ENCODE measurements at regions not wholly inside any gene's neighbourhood (a gene's known extent, or its start where the extent isn't known, plus 50 kb on each side); places are given as distances from the start of the nearest gene placed in this dataset.
"Not testable (repeated sequence)": the region's sequence is repeated elsewhere in the genome, so short reads cannot be mapped to it uniquely, and the experiment has no call there.

- DNase-seq = no peak
Observed at GRCh38 chr15:94848054-94848453, 616.7 kb downstream of the MCTP2 start.

DNA sequence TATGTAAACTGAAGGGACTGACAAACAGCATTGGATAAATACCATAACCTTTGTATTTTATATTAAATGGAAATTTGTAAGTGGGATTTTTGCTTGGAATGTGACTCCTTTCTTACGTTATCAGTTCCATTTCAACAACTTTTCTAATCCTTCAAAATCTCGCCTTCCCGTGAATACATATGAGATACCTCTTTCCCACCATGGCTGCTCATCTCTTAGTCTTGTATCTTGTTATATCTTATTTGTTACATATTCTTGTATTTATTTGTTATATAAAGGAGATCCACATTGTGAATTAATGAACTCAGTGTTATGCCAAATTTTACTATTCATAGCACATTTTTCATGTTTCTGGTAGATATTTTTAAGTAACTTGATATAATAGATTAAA lies 623.7 kb downstream of the MCTP2 start:
- no peak for DNase-seq

- DNase-seq = no peak
Observed at GRCh38 chr15:94855409-94856266, 624.3 kb downstream of the MCTP2 start.

DNA sequence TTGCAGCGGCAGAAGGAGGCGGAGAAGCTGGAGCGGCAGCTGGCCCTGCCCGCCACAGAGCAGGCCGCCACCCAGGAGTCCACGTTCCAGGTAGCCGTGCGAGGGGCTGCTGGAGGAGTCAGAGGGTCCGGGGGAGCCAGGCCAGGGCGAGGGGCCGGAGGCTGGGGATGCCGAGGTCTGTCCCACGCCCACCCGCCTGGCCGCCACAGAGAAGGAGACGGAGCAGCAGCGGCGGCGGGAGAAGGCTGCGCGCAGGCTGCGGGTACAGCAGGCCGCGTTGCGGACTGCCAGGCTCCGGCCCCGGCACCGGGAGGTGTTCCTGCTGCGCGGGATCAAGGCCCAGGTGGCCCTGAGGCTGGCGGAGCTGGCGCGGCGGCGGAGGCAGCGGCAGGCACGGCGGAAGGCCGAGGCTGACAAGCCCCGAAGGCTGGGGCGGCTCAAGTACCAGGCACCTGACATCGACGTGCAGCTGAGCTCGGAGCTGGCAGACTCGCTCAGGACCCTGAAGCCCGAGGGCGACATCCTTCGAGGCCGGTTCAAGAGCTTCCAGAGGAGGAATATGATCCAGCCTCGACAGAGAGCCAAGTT lies 625.0 kb downstream of the MCTP2 start:
- DNase-seq = no peak

- no peak for DNase-seq
Observed at GRCh38 chr15:94857466-94857865, 626.1 kb downstream of the MCTP2 start.

DNA sequence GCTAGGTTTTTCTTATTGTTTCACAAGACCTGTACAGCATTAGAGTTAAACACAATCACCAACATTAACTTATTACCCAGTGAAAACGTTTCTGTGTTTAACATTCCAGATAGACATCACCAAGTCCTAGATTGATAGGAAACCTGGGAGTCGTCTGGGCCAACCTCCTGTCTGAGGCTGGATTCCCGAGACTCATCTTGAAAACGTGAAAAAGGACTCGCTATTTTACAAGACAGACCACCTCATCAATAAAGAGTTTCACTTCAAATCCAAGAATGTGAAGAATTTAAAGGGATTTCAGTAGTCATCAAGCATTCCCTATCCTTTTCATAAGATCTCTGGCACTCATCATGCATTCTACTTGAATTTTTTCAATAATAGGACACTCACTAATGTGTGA lies 626.6 kb downstream of the MCTP2 start:
- DNase-seq = no peak

GRCh38 chr15:94858449-94858848 lies 627.1 kb downstream of the MCTP2 start:
- DNase-seq = no peak

GRCh38 chr15:94858920-94859319 lies 627.6 kb downstream of the MCTP2 start:
- DNase-seq = no peak

- no peak for DNase-seq
Observed at GRCh38 chr15:94864600-94864999, 633.2 kb downstream of the MCTP2 start.

GRCh38 chr15:94868265-94868664 lies 636.9 kb downstream of the MCTP2 start:
- DNase-seq = not testable (repeated sequence)

- DNase-seq = no peak
Observed at GRCh38 chr15:94875550-94875949, 644.2 kb downstream of the MCTP2 start.

DNA sequence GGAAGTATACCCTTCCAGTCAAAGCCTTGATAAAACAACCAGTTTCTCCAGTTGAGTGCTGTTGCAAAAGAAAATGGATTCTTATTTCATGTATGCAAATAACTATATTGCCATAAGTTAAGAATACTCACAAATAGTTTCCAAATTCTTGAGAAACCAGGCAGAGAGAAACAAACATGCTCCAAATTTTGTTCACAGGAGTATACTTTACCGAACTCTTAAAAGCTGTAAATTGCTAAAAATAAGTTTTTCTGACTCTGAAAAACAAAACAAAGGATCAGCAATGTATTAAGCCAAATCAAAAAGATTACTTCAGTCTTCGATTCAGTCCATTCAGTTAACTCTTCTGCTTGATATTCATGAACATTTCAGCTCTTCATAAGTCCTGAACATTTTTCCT lies 646.5 kb downstream of the MCTP2 start:
- no peak for DNase-seq

GRCh38 chr15:94882071-94882712 lies 650.8 kb downstream of the MCTP2 start:
- DNase-seq = no peak

- no peak for DNase-seq
Observed at GRCh38 chr15:94887391-94887790, 656.0 kb downstream of the MCTP2 start.

- DNase-seq = no peak
Observed at GRCh38 chr15:94889153-94889552, 657.8 kb downstream of the MCTP2 start.

DNA sequence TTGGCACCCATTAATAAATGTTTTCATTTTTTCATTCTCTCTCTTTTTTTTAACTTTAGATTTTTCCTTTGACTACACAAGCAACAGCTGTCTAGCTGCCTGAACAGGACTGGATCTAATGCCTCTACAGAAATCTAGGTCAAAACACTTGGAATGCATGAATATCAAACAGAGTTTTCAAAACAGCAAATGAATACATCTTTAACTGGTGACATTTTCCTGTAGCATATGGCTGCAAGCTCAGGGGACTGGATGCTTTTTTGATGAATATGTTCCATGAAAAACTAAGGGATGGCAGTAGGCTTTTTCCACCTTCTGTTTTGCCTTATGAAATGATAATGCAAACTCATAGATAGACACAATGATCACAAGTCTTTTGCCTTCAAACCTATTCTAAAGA lies 661.7 kb downstream of the MCTP2 start:
- no peak for DNase-seq

DNA sequence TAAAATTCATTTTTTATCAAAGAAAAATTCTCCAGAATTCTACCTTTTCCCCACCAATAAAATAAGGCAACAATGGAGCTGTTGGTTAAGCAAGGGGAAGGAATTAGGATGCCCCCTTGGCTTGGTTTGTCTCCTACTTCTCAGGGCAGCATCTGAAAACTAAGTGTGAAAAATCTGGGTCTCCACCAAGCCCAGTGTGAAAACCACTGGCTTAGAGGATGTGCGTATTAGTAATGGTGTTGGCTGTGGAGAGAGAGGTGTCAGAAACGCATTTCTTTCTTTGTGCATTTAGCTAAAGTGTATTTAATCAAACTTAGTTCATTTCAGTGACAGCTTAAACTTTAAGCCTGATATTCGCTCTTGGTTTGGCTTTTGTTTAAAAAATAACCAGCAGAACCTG lies 662.7 kb downstream of the MCTP2 start:
- no peak for DNase-seq

DNA sequence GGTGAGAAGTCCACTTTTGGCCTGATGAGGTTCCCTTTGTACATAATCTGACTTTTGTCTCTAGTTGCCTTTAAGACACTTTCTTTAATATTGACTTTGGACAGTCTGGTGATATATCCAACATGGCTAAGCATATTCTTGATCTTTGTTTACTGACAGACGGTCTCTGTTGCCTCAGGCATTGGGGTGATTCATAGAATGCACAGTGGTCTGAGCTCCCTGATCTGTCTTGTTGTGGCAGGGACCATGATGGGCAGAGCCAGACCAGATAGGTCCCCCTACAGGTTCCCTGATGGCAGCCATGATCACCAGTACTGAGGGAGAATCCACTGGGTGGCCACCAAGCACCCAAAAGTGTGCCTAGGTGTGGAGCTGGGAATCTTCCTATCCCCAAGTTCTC lies 678.1 kb downstream of the MCTP2 start:
- DNase-seq = no peak

DNA sequence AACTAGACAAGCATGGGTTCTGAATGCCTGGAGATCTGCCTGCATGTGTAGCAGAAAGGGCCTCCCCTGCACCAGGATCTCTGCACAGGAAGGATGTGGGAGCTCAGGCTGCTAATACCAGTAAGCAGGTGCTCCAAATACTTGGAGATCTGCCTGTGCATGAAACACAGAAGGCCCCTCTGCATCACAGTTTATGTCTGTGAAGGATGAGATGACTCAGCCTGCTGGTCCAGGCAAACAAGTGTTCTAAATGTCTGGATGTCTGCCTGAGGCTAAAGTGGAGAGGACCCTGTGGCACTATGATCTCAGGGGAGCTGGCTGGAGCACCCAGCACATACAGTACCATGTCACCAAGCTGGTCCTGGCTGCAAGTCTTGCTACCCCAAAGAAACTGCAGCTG lies 678.8 kb downstream of the MCTP2 start:
- no peak for DNase-seq

- DNase-seq = no peak
Observed at GRCh38 chr15:94912760-94913159, 681.4 kb downstream of the MCTP2 start.

- DNase-seq = no peak
Observed at GRCh38 chr15:94917068-94917467, 685.7 kb downstream of the MCTP2 start.

DNA sequence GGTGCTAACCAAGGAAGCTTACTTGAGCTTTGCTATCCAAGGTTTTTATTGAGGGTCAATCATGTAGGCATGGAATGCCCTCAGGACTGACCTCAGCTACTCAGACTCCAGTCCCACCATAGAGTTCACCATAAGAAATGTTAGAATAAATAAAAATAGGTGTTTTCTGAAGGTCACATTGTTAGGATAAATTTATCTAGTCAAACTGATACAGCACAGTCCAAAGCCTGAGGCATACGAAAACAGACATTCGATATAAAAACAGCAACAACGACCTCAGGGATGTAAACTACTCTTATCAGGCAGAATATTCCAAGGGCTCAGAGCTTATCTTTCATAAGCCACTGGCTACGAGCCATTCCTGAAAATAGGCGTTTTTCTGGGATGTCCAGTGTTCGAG lies 690.6 kb downstream of the MCTP2 start:
- DNase-seq = no peak

DNA sequence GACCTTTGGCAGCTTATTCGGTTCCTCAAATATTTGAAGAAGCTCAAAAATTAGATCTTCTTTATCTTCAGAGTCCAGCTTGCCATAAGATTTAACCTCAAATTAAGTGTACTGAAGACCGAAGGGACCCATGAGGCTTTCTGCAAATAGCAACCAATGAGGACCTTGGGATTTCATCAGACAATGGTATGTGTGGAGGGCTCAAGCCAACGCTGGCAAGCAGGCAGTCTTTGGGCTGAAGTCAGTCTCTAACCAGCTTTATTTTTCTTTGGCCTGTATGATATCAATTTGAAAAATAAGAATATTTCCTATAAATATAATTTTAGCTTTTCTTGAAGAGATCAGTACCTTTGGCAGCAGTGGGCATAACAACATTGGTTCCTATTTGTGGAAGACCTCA lies 692.7 kb downstream of the MCTP2 start:
- no peak for DNase-seq

DNA sequence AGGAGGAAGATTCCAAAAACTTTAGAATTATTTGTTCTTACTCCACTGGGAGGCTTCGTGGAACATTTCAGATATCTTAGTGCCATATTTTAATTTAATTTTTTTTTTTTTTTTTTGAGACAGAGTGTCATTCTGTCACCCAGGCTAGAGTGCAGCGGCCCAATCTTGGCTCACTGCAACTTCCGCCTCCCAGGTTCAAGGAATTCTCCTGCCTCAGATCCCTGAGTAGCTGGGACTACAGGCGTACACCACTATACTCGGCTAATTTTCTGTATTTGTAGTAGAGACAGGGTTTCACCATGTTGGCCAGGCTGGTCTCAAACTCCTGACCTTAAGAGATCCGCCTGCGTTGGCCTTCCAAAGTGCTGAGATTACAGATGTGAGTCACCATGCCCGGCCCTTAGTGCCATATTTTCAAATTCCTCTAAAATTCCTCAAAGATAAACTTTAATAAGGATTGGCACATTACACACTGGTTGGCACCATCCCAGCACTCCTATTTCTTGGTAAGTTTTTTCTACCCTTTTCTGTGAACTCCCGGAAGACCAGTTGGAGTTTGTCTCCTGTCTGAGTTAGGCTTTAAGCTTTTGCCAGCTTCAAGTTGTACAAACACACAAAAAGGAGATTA lies 693.7 kb downstream of the MCTP2 start:
- DNase-seq = no peak
